Stimulated activated naive CD4-positive, alpha-beta T cell treated with Interleukin-2 at 50 U/mL for 16 hours (primary cell): ENCODE measurements at regions not wholly inside any gene's neighbourhood (a gene's known extent, or its start where the extent isn't known, plus 50 kb on each side); places are given as distances from the start of the nearest gene placed in this dataset.

ENCODE experiments used
- DNase-seq: peaks from one replicate; lab custom pipeline; 2025; lab: John Stamatoyannopoulos, UW

DNA sequence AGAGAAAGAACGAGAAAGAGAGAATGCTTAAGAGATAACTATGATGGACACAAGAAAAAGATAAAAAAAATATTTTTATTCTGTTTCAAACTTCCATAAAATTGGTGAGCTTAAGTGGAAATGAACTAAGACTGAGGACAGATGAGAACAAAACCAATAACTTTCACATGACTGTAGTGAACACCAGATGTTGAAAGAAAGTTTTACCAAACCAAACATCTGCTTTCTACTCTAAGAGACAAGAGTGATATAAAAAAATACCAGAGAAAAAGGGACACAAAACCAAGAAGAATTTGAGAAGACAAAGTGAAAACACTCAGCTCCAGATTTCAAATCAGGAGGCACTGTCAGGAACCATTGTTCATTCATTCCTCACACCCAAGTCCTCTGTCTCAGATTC, 147.9 kb downstream of the IMPG2 start:
- DNase-seq = no peak

DNA sequence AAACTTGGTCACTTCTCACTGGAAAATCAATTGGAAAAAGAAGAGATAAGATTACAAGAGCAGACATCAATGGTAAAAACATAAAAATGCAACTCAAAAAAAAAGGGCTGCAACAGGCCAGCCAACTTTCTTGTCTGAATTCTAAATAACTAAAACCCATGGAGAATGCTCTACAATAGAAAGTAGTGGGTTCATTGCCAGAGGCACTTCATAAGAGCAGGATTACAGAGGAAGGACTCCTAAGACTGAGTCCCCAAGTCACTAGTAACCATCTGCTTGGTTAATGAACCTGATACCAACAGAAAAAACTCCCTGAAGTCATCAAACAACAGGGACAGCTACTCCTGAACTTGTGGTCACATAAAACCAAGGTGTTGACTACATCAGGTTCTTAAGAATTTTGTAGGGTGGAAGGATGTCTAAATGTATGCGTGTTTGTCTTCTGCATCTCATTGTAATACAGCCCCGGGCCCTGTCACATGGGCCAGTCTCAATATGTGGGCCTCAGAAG, 148.6 kb downstream of the IMPG2 start:
- DNase-seq = no peak

DNA sequence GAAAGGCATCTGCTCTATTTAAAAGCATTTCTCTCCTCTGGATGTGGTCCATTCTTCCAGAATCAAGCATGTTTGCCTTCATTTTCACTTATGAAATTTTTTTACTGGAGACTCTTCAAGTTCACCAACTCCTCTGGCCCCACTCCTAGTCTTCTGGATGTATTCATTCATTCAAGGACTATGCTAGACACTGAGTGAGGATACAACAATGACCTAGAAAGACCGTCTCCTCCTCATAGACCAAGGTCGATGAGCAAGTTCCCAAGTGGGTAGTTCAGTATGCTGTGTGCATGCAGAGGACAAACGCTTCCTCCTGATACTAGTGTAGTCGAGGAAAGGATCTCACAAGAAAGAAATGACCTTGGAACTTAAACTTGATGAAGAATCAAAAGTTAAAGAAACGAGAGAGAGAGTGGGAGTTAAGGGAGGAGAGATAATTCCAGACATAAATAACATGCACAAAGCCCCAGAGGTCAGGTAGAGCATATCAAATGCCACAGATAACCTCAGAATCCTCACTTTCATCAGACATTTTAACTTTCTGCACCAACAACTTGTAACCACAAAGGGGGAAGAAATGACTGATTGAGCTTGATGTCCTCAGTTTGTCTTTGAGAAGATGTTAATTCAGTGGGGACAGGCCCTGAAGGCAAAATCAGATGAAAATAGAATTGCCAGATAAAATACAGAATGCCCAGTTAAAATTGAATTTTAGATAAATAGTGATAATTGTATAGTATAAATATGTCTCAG, 149.4 kb downstream of the IMPG2 start:
- no peak for DNase-seq

DNA sequence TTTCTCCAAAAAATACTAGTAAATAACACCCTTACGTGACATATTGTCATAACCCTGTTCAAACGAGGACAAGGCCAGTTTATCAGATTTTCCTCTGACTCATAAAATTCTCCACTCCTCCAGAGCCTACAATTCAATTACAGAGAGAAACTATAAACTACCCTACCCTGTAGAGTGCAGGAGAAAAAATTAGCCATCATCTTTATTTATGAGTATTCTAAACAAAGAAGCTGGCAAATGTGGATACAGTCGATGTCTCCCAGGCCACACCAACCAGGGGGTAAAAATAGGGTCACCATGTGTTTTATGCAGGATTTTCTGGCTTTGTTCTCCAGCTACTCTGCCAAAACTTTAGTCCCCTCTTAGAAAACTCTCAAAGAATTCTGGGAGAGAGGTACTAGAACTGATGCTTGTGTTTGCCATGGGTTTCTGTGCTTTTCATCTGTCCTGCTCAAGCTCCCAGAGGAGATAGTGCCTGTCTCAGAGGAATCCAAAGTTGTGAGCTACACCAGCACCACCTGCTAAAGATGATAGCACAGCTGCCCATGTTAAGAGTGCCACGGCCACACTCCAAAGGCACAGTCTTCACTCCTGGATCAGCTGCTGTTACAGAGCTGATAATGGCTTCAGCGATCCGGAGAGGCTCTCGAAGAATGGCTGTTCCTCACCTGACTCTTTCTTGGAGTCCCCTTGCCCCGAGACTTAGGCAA, 150.2 kb downstream of the IMPG2 start:
- no peak for DNase-seq

DNA sequence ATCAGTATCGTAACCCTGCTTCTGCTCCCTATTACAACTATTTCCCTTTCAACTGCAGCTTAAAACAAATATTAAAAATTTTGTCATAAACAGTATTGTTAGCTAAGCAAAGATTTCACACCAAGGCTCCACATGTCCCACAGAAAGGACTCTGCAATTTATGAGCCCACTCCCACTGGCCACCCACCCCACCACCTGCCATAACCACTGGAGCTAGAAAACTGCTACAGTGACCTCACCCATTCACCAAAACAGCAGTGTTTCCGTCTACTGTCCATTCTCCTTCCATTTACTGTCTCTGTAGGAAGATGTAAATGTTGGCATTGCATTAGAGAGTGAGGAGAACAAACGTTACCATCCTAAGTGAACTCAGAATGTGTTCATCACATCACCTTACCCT, 150.9 kb downstream of the IMPG2 start:
- no peak for DNase-seq

DNA sequence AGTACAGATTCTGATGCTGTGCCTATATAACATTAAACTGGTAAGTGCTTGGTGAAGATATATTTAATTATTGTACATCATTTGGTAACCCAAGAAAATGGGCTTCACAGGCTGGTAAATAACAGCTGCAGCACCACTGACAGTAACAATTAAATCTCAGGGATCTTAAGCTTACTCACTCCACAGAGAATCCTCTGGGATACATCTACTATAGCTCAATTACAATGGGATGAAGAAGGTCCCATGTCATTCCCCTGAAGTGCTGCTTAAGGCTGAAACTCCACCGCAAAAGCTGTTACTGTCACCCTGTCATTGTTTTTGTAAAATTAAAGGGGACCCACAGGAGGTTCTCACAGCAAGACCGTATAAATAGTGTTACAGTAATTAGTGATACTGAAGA, 153.0 kb downstream of the IMPG2 start:
- no peak for DNase-seq

DNA sequence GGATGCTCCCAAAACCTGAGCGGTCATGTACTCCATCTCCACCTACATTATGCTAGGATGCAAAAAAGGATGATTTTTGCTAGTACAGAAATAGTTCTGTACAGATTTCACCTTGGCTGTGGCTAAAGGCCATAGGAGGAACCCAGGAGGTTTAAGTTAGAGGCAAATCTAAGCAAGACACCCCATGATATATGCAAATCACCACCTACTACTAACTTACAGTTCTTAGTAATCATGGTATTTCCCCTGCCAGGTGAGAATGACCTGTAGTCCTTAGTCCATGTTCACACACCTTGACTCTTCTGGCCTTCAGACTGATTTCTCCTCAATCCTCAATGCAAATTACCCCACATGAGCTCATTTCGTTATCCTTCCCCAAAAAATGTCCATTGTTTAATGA, 154.2 kb downstream of the IMPG2 start:
- no peak for DNase-seq

DNA sequence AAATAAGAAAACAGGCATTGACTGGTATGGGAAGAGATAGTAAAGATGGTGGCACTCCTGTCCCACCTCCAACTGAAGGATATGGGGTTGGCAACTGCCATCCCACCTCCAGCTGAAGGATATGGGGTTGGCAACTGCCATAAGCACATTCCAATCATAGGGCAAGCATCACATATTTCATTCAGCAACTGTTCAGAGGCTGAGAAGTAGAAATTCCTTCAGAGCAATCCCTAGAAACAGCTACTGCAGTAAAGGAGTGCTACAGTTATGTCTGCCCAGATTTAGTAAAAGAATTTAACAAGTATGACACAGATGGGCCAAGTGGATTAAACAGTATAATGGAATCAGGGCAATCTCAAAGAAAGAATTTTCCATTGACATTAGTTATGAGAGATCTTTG, 156.8 kb downstream of the IMPG2 start:
- DNase-seq = no peak

DNA sequence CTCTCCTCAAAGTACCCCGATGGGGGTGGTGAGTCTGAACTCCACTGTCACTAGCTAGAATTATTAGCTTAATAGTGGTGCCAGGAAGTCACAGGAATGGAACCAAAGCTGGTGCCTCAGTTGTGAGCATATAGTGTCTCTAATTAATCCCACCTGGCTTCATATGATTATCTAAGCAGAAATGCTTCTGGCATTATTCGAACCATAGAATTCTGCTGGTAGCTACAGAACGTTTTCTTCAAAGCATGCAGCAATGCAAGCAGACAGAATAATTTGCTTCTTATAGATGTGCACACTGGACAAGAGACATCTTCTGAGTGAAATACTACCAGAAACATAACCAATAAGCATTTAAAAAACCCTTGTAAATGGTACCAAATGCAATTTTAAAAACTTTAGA, 160.9 kb downstream of the IMPG2 start:
- DNase-seq = no peak

DNA sequence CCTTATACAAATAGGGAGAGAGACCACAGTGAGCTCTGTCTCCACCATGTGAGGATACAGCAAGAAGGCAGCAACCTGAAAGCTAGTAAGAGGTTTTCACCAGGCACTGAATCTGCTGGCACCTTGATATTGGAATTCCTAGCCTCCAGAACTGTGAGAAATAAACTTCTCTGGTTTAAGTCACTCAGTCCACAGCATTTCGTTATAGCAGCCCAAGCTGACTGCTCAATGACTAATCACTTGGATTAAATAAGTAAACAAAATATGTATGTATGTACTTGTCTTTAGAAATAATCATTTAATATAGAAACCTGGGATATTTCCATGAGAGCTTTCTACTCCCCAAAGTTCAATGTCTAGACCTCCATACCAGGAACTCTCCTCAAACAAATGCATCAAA, 162.0 kb downstream of the IMPG2 start:
- no peak for DNase-seq

DNA sequence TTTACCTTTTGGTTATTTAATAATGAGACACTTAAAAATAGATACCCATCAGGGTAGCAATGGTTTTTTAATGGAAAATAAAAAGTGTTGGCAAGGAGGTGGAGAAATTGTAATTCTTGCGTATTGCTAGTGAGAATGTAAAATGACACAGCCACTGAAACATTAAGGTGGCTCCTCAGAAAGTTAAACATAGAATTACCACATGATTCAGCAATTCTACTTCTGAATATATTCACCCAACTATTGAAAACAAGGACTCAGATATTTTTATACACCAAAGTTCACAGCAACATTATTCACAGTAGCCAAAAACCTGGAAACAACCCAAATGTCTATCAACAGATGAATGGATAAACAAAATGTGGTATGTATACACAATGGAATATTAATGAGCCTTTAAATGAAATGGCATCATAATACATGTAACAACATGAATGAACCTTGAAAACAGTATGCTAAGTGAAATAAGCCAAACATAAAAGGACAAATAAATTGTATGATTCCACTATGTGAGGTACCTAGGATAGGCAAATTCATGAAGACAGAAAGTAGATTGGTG, 163.5 kb downstream of the IMPG2 start:
- DNase-seq = no peak

DNA sequence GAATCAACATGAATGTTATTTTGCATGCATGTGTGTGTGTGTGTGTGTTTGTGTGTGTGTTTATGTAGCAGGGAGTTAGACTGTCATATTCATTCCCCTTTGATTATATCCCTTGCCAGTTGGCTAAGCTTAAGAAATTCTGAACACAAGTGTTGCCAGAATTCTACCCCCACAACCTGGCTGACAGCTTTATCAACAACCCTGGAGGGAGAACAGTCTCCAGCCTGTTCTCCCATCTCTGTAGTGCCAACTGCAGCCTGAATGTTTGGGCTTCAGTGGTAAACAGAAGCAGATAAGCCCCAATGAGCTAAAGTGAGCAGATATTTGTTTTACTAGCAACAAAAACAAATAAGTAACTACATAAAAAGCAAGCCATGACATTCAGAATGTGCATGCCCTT, 162.6 kb upstream of the ABI3BP start:
- no peak for DNase-seq

DNA sequence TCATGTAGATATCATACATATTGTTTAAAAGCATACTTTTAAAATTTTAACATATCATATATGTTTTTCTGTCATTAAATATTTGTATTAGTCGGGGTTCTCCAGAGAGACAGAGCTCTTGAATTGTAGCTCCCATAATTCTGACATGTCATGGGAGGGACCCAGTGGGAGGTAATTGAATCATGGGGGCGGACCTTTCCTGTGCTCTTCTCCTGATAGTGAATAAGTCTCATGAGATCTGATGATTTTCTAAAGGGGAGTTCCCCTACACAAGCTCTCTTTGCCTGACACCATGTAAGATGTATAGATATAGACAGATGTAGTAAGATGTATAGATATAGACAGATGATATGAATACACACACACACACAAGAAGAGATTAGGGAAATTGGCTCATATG, 161.2 kb upstream of the ABI3BP start:
- no peak for DNase-seq

DNA sequence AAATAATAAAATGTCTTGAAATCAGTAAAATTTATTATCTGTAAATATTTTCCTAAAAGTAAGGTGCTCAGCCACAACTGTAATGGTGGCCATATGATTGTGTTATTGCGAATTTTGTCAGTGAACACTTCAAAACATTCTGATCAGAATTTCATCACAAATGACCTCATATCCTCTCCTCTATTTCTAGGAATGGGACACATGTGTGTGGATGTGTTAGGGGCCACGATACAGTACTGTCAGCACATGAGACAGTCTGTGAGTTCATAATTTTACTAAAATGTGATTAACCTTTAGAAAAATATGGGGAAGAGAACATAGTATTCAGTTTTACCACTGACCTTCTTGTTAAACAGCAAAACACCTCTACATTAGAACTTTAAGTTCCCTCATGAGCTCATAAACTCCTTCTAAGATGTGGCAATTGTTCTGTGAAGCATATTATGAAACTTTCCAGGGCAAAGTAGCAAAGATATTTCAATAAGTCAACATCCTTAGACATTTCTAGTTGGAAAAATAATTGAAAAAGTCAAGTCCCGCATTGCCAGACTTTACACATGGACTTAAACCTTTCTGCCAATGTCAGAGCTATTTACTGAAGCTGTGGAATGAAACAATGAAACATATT, 158.2 kb upstream of the ABI3BP start:
- DNase-seq = no peak

DNA sequence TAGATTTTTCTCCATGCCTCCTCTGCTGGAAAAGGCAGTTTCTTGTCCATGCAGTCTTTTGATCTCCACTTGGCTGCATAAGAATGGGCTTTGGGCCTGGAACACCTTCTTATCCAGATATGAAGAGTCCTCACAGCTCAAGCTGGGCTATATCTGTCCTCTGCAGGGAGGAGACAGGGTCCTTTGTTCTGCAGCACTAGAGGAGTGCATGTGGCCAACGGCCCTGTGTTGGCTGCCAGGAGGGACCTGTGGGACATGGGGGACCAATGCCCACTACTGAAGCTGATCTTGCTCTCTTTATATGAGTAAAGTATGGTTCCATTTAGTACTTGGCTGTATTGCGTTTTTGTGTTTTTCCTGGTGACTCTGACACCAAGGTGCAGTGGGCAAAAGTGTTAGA, 157.3 kb upstream of the ABI3BP start:
- no peak for DNase-seq

DNA sequence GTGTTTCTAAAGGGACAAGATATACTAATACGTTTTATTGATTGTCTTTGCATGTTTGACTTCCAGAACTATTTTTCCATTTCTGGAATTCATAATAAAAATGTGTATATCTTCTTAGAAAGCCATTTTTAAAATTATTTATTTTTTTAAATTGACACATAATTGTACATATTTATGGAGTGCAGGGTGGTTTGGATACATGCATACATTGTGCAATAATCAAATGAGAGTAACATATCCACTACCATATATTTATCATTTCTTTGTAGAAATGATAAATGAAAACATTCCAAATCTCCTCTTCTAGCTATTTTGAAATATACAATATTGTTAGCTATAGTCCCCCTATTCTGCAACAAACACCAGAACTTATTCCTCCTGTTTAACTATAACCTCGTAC, 156.5 kb upstream of the ABI3BP start:
- no peak for DNase-seq

DNA sequence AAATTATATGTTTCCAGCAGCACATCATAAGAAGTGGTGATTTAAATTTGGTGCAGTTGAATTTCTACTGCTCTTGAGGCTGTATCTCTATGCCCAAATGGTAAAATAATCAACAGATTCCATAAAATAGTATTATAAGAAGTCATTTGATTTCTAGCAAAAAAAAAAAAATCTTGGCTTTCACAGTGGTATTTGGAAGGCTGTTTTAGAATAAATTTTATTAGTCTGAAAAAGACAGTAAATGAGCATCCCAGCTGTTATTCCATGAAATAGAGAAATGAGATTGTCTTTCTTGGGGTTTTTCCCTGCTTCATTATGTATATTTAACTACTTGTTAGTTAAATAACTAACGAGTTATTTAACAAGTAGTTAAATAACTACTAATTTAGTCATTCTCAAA, 156.0 kb upstream of the ABI3BP start:
- DNase-seq = no peak

DNA sequence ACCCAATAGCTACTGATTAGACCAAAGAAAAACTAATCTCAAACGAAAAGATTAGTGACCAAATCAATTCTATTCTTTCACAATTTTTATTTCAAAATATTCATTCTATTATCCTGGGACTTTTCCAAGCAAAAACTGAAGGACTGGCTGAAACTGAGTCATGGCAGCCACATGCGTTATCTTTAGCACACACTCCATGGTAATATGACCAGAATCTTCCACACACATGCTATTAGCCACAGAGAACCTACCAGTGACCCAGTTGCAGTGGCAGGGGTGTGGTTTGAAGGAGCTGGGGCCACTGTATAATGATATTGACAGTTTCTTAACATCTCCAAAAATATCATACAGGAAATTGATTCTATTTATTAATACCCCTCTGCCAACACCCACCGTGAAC, 154.8 kb upstream of the ABI3BP start:
- no peak for DNase-seq

DNA sequence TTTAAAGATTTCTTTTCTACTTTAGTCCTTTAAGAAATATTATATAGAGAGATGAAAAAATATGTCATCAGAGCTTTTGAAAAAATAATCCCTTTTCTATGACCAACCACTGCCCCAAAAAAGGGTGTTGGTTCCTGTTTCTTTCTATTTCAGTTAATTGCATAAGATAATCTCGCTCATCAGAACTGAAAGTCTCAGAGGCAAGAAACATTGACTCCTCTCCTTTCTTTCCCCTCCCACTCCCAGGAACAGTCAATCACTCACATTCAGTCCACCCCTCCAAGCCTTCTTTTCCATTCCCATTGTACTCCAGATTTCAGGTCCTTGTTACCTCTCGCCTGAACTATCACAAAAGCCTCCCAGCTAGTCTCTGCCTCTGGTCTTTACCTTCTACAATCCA, 153.7 kb upstream of the ABI3BP start:
- DNase-seq = no peak

DNA sequence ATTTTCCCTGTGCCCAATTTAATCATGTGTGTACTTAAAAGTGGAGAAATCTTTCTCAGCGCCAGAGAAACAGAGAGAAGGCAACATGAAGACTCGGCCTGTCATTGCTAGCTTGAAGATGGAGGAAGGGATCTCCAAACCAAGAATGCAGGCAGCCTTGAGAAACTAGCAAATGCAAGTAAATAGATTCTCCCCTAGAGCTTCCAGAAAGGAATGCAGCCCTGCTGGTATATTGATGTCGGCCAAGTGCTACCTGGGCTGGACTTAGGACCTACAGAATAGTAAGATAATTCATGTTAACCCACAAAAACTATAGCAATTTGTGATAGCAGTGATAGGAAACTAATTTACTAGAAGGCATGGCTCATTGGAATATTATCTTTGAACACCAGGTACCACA, 150.9 kb upstream of the ABI3BP start:
- DNase-seq = no peak

DNA sequence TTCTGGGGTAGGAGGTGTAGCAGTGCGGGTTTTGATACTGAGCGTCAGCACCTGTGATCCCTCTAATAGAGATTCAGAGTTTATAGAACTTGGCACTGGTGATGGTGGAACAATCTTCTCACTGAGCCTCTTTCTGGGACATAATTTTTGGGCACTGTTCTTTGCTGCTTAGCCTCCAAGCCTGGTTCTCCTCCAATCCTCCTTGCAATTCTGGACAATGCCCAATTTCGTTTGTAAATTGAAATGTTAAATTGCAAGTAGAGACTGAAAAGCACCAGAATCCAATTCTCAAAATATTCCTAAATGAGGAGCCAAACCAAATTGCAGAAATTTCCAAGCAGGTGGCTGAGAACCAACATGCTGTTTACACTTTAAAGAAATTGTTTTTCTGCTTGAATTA, 149.8 kb upstream of the ABI3BP start:
- no peak for DNase-seq

DNA sequence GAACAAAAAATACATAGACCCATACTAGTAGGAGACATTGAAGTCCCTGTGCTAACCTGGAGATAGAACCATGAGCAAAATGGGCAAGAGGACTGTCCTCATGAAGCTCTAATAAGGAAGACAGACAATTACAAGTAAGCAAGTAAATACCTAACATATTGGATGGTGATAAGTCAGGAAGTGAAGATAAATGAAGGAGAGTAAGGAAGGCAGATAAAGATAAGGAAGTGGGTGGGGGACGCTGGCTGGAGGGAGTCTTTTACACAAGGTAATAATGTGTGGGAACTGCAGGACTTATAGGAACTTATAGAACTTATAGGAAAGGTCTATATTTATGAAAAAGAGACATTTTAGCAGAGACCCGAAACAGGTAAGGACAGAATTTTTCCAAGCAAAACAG, 148.9 kb upstream of the ABI3BP start:
- DNase-seq = no peak

DNA sequence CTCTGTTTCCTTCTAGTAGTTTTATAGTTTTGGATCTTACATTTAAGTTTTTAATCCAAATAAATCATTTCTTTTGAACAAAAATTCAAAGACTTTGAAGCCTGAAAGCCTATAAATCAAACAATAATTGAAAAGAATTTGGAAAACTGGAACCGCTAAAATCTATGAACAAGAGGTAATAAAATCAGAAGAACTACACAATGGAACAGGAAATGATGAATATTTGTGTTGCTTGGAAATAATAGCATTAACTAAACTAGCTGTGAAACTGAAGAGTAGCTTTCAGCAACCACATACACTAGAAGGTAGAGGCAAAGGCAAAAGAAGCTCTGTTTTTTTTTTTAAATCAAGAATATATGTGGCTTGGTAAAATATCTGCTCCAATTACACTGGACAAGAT, 147.9 kb upstream of the ABI3BP start:
- no peak for DNase-seq
